ENCODE measurements at regions not wholly inside any gene's neighbourhood (a gene's known extent, or its start where the extent isn't known, plus 50 kb on each side); places are given as distances from the start of the nearest gene placed in this dataset.
"Not testable (repeated sequence)": the region's sequence is repeated elsewhere in the genome, so short reads cannot be mapped to it uniquely, and the experiment has no call there.

- TF ChIP-seq YY1 (IDR thresholded peaks at IDR 0.05; ENCODE audit: insufficient read depth, insufficient read length); ZNF274 (IDR thresholded peaks at IDR 0.05; ENCODE audit: low read depth, low read length); SUZ12 (IDR thresholded peaks at IDR 0.05; ENCODE audit: extremely low read depth, insufficient read depth, insufficient read length): not testable (repeated sequence)
These were observed 264.9 kb downstream of the NPIPA7 start for GRCh38 chr16:16643828-16644227.
